RWPE1 (cell line): ENCODE measurements at regions not wholly inside any gene's neighbourhood (a gene's known extent, or its start where the extent isn't known, plus 50 kb on each side); places are given as distances from the start of the nearest gene placed in this dataset.
"Not testable (repeated sequence)": the region's sequence is repeated elsewhere in the genome, so short reads cannot be mapped to it uniquely, and the experiment has no call there.

Source experiments
- CTCF ChIA-PET: fragments of 350-600 bp; sonication (Branson Sonifier 250); formaldehyde crosslinking; extraction: SDS; loops from one replicate; lab custom pipeline; 2021; lab: Yijun Ruan, JAX
- POLR2A ChIA-PET: fragments of 400-600 bp; formaldehyde crosslinking; extraction: SDS; loops from one replicate; lab custom pipeline; 2020; ENCODE audit warnings: antibody characterized with exemption; ENCODE audit not compliant: low non-redundant PET; lab: Yijun Ruan, JAX
- DNase-seq: peaks from one replicate; pipeline ENCODE4 v3.0.0; 2012; ENCODE audit warnings: low spot score
- H3K27ac ChIP-seq: fragments of 450-650 bp; 2 replicates; pipeline ENCODE4 v1.5.1; 2017
- CTCF ChIP-seq: fragments of 450-650 bp; conservative IDR thresholded peaks from 2 replicates; pipeline ENCODE4 v1.5.1; 2017; ENCODE audit warnings: low read depth, mild to moderate bottlenecking

GRCh38 chr5:103744159-103744558, 181.6 kb upstream of the NUDT12 start:
- TF ChIP-seq CTCF, result no peak
- no peak for DNase-seq
- CTCF ChIA-PET, result no interaction called here
- POLR2A ChIA-PET, result no interaction called here
- H3K27ac ChIP-seq, result no peak overlapping the region

GRCh38 chr5:103743421-103743820, 180.8 kb upstream of the NUDT12 start:
- no peak overlapping the region for H3K27ac ChIP-seq
- TF ChIP-seq CTCF, result no peak
- DNase-seq, result no peak
- ChIA-PET POLR2A (no interaction called here), CTCF (no interaction called here)

GRCh38 chr5:103741984-103742383, 179.4 kb upstream of the NUDT12 start:
- TF ChIP-seq CTCF, result no peak
- ChIA-PET CTCF (interaction anchor here (0.9 kb wide), 1 partner anchor 13 kb away, joined by 3 read pairs; no protein-coding TSS in a partner anchor), POLR2A (no interaction called here)
- no peak for DNase-seq
- no peak overlapping the region for H3K27ac ChIP-seq

GRCh38 chr5:103736343-103736742, 173.8 kb upstream of the NUDT12 start:
- H3K27ac ChIP-seq, POLR2A ChIA-PET, DNase-seq, CTCF ChIA-PET: not testable (repeated sequence)

- DNase-seq, result no peak
- ChIA-PET POLR2A (no interaction called here), CTCF (no interaction called here)
- TF ChIP-seq CTCF, result no peak
- no peak overlapping the region for H3K27ac ChIP-seq
Observed at GRCh38 chr5:103724271-103724670, 161.7 kb upstream of the NUDT12 start.

GRCh38 chr5:103721183-103721582, 158.6 kb upstream of the NUDT12 start:
- POLR2A ChIA-PET, result no interaction called here
- CTCF ChIA-PET, result no interaction called here
- TF ChIP-seq CTCF, result no peak
- H3K27ac ChIP-seq, result no peak overlapping the region
- no peak for DNase-seq

GRCh38 chr5:103718108-103718507, 155.5 kb upstream of the NUDT12 start:
- no peak for DNase-seq
- CTCF ChIA-PET, result no interaction called here
- POLR2A ChIA-PET, result no interaction called here
- H3K27ac ChIP-seq, result no peak overlapping the region
- TF ChIP-seq CTCF, result no peak
